Neutrophil (primary cell): ENCODE measurements at regions not wholly inside any gene's neighbourhood (a gene's known extent, or its start where the extent isn't known, plus 50 kb on each side); places are given as distances from the start of the nearest gene placed in this dataset.

Experiments
- H3K27ac ChIP-seq: fragments of 200-600 bp; sonication (generic); 2 replicates; pipeline ENCODE4 v1.5.1; 2016; ENCODE audit warnings: mild to moderate bottlenecking, moderate library complexity
- H3K27me3 ChIP-seq: fragments of 200-600 bp; sonication (generic); 2 replicates; pipeline ENCODE4 v1.6.0; 2016; ENCODE audit warnings: mild to moderate bottlenecking
- H3K36me3 ChIP-seq: fragments of 200-600 bp; sonication (generic); 2 replicates; pipeline ENCODE4 v1.5.1; 2017
- H3K4me1 ChIP-seq, 2 experiments: fragments of 200-600 bp in 1 of 2; sonication (generic) in 1 of 2; 1 replicate in 1 of 2; 2 replicates in 1 of 2; pipeline versions ENCODE4 v1.5.1 to v1.6.1; 2013 to 2016; ENCODE audit warnings: low read depth in 1 of 2, low read length in 1 of 2, mild to moderate bottlenecking in 1 of 2, moderate library complexity in 1 of 2; ENCODE audit not compliant: control insufficient read depth in 1 of 2, insufficient read depth in 1 of 2
- H3K4me3 ChIP-seq, 2 experiments: fragments of 200-600 bp in 1 of 2; sonication (generic) in 1 of 2; 1 replicate in 1 of 2; 2 replicates in 1 of 2; pipeline ENCODE4 v1.5.1; 2013 to 2016; ENCODE audit warnings: low read depth in 1 of 2, low read length in 1 of 2, mild to moderate bottlenecking in 1 of 2, moderate library complexity in 1 of 2
- H3K9me3 ChIP-seq: fragments of 200-600 bp; sonication (generic); 2 replicates; pipeline ENCODE4 v1.5.1; 2016
- TF ChIP-seq, protein P1 (sequence below): fragments of 200-600 bp; sonication (generic); IDR thresholded peaks from 2 replicates; pipeline ENCODE4 v1.5.1; 2016; ENCODE audit warnings: antibody characterized with exemption

DNA sequence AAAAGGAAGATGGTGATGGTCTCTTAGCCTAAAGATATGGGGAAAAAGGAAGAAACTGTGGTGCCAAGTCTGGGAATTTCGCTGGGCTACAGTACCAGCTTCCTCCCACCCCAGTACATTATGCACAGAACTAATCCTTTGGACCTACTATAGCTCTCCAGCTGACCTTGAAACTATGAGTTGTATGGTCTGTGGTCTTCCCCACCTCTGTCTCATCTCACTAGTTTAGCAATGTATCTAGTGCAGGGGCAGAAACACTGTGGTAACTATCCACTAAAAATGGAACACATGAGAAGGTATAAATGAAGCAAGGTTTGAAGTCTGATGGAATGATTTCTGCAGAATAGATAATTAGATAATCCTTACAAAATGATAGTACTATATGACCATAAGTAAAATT, 190.4 kb upstream of the CCDC150 start:
- Histone ChIP-seq H3K4me1 (no peaks in the 10 kb centered on the region), H3K9me3 (no peaks in the 10 kb centered on the region), H3K27ac (no peak overlapping the region), H3K36me3 (no peaks in the 10 kb centered on the region), H3K4me3 (no peak overlapping the region), H3K27me3 (peaks cover 13% of the 10 kb centered on the region)
- TF ChIP-seq, protein P1, sequence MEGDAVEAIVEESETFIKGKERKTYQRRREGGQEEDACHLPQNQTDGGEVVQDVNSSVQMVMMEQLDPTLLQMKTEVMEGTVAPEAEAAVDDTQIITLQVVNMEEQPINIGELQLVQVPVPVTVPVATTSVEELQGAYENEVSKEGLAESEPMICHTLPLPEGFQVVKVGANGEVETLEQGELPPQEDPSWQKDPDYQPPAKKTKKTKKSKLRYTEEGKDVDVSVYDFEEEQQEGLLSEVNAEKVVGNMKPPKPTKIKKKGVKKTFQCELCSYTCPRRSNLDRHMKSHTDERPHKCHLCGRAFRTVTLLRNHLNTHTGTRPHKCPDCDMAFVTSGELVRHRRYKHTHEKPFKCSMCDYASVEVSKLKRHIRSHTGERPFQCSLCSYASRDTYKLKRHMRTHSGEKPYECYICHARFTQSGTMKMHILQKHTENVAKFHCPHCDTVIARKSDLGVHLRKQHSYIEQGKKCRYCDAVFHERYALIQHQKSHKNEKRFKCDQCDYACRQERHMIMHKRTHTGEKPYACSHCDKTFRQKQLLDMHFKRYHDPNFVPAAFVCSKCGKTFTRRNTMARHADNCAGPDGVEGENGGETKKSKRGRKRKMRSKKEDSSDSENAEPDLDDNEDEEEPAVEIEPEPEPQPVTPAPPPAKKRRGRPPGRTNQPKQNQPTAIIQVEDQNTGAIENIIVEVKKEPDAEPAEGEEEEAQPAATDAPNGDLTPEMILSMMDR: no peak

GRCh38 chr2:196452758-196453157, 186.8 kb upstream of the CCDC150 start:
- no peak overlapping the region for H3K4me3 ChIP-seq
- H3K4me1 ChIP-seq: no peaks in the 10 kb centered on the region
- TF ChIP-seq, protein P1: no peak
- no peaks in the 10 kb centered on the region for H3K36me3 ChIP-seq
- H3K27me3 ChIP-seq: peaks cover 47% of the 10 kb centered on the region
- H3K9me3 ChIP-seq: no peaks in the 10 kb centered on the region
- H3K27ac ChIP-seq: no peak overlapping the region

DNA sequence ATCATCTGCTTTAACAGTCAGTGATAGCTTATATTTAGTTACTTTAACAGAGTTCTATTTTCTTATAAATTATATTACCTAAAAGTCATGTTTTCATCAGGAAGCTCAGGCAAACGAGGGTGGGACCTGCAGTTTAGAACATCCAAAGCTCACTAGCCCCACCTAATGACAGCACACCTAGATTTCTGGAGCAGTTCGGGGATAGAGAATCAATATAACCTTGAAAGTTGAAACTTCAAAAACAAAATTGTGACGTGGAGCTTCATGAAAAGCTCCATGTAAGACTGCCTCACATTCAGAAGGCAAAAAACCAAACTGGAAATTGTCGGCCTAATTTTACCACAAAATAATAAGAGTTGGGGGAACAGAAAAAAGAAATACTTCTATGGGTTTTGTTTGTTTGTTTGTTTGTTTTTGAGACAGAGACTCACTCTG, 185.9 kb upstream of the CCDC150 start:
- Histone ChIP-seq H3K27me3 (peaks cover 55% of the 10 kb centered on the region), H3K27ac (no peak overlapping the region), H3K36me3 (no peaks in the 10 kb centered on the region), H3K4me1 (no peaks in the 10 kb centered on the region), H3K9me3 (no peaks in the 10 kb centered on the region), H3K4me3 (no peak overlapping the region)
- TF ChIP-seq, protein P1: no peak

GRCh38 chr2:196454492-196454891, 185.0 kb upstream of the CCDC150 start:
- Histone ChIP-seq H3K36me3 (no peaks in the 10 kb centered on the region), H3K4me1 (no peaks in the 10 kb centered on the region)
- TF ChIP-seq, protein P1: no peak

DNA sequence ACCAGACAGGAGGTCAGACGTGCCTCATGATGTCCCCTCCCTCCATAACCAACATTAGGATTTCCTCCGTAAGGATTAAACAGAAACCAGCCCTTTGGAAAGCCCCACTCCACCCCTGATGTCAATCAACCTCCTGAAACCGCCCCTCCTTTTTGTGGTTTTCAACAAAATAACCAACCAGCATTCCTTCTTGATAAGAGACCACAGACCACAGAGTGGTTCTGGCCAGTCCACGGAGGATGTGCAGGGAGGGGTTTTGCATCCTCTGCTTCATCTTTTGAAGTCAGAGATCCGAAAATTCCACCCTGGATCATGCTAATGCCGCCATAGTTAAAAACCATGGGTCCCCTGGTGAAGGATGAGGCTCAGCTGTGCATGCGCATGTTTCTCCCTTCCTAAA, 180.0 kb upstream of the CCDC150 start:
- H3K36me3 ChIP-seq: no peaks in the 10 kb centered on the region
- H3K4me3 ChIP-seq: no peak overlapping the region
- no peaks in the 10 kb centered on the region for H3K9me3 ChIP-seq
- H3K27me3 ChIP-seq: peaks cover 72% of the 10 kb centered on the region
- H3K27ac ChIP-seq: no peak overlapping the region
- TF ChIP-seq, protein P1: no peak
- H3K4me1 ChIP-seq: no peaks in the 10 kb centered on the region

More at GRCh38 chr2:196454492-196454891, 185.0 kb upstream of the CCDC150 start:
- Histone ChIP-seq H3K27me3 (peaks cover 64% of the 10 kb centered on the region), H3K4me3 (no peak overlapping the region), H3K9me3 (no peaks in the 10 kb centered on the region), H3K27ac (no peak overlapping the region)

- TF ChIP-seq, protein P1: no peak
- Histone ChIP-seq H3K27me3 (peaks cover 53% of the 10 kb centered on the region), H3K36me3 (no peaks in the 10 kb centered on the region)
Observed at GRCh38 chr2:196463706-196464105, 175.8 kb upstream of the CCDC150 start.

More at GRCh38 chr2:196463706-196464105, 175.8 kb upstream of the CCDC150 start:
- no peaks in the 10 kb centered on the region for H3K4me1 ChIP-seq
- no peak overlapping the region for H3K27ac ChIP-seq
- no peak overlapping the region for H3K4me3 ChIP-seq
- H3K9me3 ChIP-seq: no peaks in the 10 kb centered on the region
